ENCODE measurements at regions not wholly inside any gene's neighbourhood (a gene's known extent, or its start where the extent isn't known, plus 50 kb on each side); places are given as distances from the start of the nearest gene placed in this dataset.
"Not testable (repeated sequence)": the region's sequence is repeated elsewhere in the genome, so short reads cannot be mapped to it uniquely, and the experiment has no call there.

DNA sequence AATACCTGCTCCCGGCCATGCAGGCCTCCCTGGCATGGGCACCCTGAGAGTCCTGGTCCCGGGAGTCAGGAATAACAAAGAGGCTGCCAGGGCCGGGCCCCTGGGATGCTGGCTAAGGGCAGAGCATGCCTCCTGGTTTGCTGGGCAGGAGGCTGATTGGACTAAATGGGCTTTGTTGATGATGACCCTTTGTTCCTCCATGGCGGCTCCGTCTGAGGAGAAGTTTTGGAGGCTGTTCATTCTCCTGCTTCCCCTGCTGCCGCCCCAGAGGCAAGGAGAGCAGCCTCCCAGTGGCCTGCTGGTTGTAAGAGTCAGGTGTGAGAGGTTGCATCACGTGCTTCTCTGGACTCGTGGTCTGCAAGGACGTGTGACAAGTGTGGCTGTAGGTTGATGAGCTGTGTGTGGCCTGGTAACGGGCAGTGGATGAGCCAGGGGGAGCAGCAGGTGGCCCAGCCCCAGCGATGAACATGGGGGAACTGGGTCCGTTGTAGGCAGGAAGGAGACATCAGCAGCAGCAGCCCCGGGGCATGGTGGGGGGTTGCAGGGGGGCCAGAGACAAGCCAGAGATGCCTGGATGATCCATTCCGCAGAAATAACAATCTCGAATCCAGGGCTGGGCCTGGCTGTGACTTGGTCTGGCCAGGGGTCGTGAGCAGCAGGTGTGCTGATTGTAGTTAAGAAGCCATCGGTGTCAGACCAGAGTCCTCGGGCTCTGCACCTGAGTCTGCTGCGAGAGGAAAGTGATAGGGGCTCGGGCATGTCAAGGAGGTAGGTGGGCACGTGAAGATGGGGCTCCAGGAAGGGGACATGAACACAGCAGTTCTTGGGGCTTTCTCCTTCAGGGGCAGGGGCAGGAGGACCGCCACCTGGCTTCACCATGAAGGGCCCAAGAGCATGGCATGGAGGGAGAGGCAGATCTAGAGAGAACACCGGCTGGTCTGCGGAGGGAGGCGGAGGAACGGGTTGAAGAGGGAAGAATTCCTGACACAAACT lies 101.4 kb downstream of the TNFRSF13B start:
- DNase-seq (ENCODE audit: low read depth in 4 of 4, low spot score in 3 of 4): no peak

DNA sequence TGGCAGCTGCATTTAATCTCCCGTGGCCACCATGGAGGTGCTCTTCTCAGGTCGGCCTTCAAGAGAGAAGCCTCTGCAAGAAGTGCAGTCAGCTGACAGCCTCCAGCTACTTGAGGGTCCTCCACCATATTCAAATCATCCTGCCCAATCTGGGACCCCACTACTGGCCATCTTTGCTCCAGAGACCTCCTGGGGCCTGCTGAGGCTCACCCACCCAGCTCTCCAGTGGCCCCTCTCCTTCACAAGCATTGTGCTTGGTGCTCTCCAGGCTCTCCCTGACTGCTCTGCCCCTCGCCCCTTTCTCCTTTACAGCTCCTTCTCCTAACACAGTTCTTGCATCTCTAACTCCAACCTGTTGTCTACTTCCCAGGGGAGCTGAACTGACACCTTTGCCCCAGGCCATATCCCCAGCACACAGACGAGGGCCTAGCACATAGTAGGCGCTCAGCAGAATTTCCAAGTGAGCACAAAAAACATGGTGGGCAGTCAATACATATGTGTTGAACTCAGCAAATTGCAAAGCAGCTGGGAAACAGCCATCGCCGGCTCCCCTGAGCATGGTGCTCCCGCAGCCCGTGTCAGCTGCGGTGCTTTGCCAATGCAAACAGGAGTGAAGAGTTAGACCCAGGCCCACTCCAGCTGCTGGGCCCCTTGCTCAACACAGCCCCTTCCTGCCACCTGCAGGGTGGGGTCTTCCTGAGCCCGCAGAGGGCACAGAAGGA lies 102.2 kb downstream of the TNFRSF13B start:
- DNase-seq (ENCODE audit: low read depth in 4 of 4, low spot score in 3 of 4): not testable (repeated sequence)

DNA sequence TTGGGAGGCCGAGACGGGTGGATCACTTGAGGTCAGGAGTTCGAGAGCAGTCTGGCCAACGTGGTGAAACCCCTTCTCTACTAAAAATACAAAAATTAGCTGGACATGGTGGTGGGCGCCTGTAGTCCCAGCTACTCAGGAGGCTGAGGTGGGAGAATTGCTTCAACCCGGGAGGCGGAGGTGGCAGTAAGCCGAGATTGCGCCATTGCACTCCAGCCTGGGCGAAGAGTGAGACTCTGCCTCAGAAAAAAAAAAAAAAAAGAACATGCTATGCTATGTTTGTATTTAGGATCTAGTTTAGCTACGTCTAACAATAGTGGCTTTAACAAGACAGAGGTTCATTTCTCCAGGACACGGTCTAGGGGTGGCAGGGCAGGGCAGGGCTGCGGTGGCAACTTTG lies 103.3 kb downstream of the TNFRSF13B start:
- not testable (repeated sequence) for DNase-seq (ENCODE audit: low read depth in 4 of 4, low spot score in 3 of 4)

DNA sequence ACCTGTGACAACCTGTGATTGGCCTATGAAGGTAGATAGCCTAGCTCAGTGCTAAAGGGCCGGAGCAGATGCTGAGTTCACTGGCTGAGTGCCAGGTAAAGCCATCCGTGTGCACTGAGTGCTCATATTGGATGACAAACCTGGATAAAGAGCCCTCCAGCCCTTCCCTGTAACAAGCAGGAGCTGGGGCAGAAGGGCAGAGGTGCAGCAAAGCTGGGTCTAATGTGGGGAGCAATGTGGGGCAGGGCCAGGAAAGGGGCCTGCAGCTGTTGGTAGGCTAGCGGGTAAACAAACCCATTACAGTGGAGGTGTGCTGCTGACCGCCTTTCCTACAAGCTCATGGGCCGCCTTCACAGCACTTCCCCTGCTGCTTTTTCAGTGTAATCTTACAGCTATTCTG lies 104.4 kb downstream of the TNFRSF13B start:
- DNase-seq (ENCODE audit: low read depth in 4 of 4, low spot score in 3 of 4): not testable (repeated sequence)

DNA sequence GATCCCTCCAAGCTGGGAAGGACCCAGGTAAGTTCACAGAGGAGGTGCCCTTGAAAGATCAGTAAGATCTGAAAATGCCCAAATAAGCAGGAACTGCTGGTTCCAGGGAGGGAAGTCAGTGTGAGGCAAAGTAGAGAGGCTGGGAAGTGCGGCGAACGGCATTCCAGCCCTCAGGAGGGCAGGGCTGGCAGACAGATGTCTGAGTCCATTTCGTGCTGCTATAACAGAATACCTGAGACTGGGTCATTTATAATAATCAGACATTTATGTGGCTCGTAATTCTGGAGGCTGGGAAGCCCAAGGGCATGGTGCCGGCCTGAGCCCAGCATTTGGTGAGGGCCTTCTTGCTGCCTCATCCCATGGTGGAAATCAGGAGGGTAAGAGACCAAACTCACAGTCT lies 105.1 kb downstream of the TNFRSF13B start:
- not testable (repeated sequence) for DNase-seq (ENCODE audit: low read depth in 4 of 4, low spot score in 3 of 4)

DNA sequence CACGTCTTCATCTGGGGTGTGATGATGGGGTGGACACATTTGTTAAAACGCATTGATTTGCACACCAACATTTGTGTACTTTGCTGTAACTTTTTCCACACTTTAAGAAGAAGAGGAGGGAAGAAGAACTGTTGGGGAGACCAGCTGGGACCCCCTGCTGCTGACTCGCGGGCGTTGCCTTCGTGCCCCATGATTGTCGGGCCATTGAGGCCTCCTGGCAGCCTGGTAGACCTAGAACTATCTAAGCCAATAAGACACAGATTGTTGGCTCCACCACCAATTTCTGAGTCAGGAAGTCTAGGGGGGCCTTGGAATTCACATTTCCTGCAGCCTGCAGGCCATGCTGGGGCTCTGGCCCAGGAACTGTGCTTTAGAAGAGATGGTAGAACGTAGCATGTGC lies 105.5 kb downstream of the TNFRSF13B start:
- no peak for DNase-seq (ENCODE audit: low read depth in 4 of 4, low spot score in 3 of 4)

DNA sequence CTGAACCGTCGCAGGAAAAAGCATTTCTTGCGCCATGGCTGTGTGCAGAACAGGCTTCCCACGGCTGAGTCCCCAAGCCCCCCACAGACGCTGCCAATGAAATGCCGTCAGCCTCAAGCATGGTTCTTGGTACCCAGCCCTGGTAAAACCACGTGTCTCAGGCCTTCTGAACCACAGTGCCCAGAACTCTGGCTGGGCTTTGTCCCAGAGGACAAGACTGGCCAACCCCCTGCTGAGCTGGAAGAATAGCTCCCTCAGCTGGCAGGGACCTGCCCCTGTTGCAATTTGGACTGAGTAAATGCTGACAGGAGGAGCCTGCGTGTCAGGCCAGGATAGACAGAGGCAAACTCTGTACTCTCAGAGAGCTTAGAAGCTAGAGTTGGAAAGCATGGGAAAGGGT lies 106.2 kb downstream of the TNFRSF13B start:
- DNase-seq (ENCODE audit: low read depth in 4 of 4, low spot score in 3 of 4): not testable (repeated sequence)

DNA sequence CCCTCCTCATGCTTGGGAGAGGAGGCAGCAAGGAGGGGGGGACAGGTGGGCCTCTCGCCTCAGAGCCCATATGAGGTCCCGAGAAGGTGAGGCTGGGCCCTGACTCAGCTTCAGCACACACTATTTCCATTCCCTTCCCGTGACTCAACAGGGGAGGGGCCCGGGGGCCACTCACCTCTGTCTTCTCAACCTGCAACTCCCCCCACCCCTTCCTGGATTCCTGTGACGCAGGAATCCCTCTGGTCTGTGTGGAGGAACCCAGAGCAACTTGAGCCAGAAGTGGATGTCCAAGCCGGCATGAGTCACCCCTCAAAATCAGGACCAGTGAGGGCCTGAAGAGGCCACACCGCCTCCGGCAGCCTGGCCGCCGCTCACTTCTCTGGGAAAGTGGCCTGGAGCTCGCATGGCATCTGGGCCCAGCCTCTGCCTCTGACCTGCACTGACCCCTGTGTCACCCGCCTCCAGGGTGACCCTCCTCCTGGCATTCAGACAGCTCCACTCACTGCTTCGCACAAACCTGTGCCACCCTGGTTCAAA lies 106.8 kb downstream of the TNFRSF13B start:
- not testable (repeated sequence) for DNase-seq (ENCODE audit: low read depth in 4 of 4, low spot score in 3 of 4)

DNA sequence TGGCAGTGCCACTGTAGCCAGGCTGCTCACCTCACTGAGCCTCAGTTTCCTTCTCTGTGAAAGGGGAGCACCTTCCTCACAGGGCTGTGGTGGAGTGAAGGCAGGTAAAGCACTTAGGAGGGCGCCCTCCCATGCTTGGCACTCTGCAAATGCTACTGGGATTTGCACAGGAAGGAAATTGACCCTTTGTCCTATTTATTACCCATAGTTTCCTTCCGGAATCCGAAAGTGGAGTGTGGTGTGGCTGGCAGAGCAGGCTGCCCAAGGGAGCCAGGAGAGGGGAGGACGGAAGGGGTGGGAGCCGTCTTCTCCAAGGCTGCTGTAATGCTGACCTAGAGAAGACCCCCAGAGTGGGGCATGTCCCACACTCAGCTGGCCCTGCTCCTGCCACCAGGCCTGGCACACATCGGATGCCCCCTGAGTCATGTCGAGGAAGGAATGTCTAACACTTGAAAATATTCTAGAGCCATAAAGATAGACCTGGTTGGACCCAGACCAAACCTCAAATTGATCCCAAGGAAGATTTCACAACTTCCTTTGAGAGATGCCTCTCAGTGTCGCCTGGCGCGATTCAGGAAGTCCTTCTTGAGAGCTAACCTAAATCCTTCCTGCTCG lies 107.3 kb downstream of the TNFRSF13B start:
- DNase-seq (ENCODE audit: low read depth in 4 of 4, low spot score in 3 of 4): not testable (repeated sequence)

DNA sequence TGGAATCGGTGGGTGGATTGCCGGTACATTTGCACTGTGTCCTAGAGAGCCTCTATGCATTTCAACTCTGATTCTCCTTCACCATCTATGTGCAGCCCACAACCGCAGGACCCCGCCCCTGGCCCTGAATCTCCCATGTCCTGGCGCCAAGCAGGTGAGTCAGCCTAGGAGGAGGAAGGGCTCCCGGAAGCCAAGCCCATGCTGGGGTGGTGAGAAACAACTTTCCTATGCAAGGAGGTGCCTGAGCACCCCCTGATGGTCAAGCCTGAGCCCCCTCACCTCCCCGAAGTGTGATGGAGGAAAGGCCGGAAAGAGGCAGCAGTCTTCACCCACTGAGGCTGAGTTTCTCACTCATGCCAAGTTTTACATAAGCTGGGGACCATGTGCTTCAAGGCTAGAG lies 110.8 kb downstream of the TNFRSF13B start:
- DNase-seq (ENCODE audit: low read depth in 4 of 4, low spot score in 3 of 4): not testable (repeated sequence)

DNA sequence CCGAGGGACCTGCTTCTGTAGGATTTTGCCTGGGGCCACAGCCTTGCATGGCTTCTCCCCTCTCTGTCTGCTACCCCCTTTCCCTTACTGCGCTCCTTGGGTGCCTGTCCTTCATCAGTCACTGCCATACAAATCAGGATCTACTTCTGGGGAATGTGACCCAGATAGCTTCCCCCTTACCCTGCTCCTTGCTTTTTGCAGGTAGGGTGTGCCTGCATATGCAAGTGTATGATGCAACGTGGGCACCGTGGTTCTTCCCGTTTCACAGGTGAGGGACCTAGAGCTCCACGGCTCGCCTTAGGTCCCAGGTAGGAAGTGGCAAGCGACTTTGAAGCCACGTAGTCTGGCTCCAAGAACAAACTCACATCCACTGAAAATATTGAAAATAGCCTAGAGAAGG lies 111.5 kb downstream of the TNFRSF13B start:
- DNase-seq (ENCODE audit: low read depth in 4 of 4, low spot score in 3 of 4): not testable (repeated sequence)

DNA sequence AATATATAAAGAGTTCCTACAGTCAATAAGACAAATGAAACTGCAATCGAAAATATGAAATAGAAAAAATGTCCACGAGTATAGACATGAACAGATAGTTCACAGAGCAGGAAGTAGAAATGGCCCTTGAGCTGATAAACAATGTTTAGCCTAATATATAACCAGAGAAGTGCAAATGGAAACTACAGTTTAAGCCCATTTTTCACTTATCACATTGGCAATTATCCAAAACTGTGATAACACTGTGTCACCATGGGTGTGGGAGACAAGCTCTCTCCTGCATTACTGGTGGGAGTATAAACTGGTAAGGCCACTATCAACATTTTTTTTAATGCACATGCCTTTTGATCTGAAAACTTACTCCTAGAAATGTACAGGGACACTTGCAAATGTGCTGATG lies 112.4 kb downstream of the TNFRSF13B start:
- not testable (repeated sequence) for DNase-seq (ENCODE audit: low read depth in 4 of 4, low spot score in 3 of 4)

DNA sequence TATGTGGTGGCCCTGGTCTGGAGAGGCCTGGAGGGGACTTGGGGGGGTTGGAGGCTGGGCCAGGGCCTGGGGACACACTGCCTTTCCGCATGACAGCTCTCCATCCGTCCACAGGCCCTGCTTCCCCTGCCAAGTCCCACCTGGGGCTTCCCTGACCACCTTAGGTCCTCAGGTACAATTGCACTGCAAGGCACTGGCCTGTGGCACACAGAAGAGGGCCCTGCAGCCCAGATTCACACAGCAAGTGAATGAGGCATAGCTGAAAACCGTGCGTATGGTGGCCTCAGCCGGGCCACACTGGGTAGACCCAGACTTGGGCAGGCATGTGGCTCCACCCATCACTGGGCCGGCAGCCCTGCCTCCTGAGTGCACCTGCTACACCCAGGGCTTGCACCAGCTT lies 114.2 kb downstream of the TNFRSF13B start:
- not testable (repeated sequence) for DNase-seq (ENCODE audit: low read depth in 4 of 4, low spot score in 3 of 4)

DNA sequence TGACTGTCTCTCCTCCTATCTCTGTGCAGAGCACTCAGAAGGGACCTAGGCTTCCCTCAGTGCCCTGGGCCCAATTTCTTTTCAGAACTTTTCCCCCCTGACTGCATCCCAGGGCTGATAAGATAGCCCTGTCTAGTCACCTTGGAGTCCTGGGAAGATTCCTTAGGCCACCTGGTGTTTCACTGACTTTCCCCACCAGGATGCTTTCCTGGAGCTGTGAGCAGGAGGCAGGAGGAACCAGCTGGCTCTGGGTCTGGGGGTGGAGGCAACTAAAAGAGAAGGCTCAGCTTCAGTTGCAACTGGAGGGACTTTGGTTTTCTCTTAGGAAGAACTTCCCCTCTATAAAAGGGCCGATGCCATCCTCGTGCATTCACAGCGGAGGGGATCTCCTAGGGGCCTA lies 115.1 kb downstream of the TNFRSF13B start:
- not testable (repeated sequence) for DNase-seq (ENCODE audit: low read depth in 4 of 4, low spot score in 3 of 4)

DNA sequence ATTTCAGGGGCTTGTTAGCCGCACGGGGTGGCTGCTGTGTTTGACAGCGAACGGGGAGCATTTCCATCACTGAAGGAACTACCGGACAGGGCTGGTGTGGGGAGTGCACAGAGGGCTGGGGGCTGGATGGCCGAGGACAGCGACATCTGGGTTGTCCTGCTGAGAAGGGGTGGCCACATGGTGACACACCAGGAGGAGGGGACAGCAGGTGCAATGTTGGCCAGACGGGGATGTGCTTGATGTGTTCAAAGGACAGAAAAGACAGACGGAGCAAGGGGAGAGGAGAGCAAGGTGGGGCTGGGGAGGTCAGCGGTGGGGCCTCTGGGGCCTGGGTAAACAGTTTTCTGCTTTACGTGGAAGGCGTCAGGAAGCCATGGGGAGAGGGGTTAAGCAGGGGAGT lies 115.7 kb downstream of the TNFRSF13B start:
- not testable (repeated sequence) for DNase-seq (ENCODE audit: low read depth in 4 of 4, low spot score in 3 of 4)

DNA sequence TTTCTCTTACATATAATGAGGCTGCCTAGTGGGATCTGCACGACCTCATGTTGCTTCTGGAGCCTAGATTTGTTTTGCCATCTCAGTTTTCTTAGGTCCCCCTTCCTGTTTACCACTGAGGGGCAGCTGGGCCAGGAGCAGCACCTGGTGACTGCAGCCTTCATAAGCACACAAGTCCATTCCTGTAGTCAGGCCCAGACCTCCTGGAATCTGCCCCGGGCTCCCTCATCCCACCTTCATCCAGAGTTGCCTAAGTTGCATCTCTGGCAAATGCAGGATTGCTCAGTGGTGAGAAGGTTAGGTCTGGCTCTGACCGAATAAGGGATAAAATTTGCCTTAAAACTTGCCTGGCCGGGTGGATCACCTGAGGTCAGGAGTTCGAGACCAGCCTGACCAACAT lies 117.3 kb downstream of the TNFRSF13B start:
- DNase-seq (ENCODE audit: low read depth in 4 of 4, low spot score in 3 of 4): not testable (repeated sequence)

DNA sequence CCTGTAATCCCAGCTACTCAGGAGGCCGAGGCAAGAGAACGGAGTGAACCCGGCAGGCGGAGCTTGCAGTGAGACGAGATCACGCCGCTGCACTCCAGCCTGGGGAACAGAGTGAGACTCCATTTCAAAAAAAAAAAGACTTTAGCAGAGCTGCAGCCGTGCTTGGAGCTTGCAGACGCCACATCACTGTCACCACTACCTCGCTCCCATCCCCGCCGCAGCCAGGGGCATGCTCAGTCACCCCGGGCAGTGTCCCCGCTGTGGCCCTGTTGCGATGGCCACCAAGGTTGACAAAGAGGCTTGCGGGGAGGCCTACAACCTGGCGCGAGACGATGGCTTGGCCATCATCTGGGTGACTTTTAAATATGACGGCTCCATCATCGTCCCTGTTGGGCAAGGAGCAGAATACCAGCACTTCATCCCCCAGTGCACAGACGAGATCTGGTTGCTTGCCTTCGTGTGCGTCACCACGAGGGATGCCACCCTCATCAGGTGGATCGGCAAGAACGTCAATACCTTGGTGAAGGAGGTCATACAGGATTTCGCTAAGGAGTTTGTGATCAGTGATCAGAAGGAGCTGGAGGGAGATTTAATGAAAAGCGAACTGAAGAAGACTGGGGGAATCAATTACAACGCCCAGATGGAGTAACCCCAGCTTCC lies 118.1 kb downstream of the TNFRSF13B start:
- DNase-seq (ENCODE audit: low read depth in 4 of 4, low spot score in 3 of 4): no peak

DNA sequence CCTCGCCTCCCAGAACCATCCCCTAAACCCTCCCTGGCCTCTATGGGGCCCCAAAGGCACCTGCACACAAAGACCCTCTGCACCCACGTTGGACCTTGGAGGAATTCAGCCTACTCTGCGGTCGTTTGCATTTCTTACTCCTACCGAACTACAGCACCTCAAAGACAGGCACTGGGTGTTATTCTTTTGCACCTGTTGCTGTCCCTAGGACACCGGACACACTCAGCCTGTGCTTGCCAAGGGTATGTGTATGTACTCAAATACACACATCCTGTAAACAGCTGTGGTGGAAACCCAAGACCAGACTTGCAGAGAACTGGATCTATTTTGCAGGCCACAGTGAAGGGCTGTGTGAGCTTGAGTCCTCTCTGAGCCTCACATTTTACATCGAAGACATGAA lies 122.1 kb downstream of the TNFRSF13B start:
- not testable (repeated sequence) for DNase-seq (ENCODE audit: low read depth in 4 of 4, low spot score in 3 of 4)

DNA sequence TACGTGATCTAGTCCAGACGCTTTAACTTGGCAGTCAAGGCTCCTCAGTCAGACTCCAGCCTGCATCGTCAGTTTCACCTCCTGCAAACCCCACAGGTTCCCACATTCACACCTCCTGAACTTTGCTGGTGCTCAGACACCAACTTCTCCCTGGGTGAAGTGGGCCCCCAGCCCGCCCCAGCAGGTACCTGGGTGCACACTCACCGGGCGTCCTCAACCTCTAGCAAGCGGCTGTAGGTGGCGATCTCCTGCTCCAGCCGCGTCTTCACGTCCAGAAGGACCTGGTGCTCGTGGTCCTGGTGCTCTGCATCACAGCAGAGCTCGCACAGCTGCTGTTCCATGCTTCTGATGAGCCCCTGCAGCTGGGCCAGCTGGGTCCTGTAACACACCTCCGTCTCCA lies 122.9 kb downstream of the TNFRSF13B start:
- DNase-seq (ENCODE audit: low read depth in 4 of 4, low spot score in 3 of 4): not testable (repeated sequence)

DNA sequence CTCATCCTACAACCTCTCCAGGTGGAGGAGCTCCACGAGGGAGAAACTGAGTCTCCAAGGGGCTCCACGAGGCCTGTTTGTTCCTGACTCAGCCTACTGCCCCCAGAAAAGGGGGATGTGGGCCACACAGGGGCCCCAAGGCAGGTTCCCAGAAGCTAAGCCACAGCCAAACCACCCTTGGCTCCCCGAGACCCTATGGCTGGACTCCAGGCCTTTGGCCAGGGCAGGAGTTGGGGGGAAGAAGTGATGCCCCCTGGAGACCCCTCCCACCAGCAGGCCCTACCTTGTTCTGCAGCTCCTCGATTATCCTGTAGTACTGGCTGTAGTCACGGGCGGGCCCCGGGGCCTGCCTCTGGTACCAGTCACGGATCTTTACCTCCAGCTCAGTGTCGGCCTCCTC lies 126.8 kb downstream of the TNFRSF13B start:
- DNase-seq (ENCODE audit: low read depth in 4 of 4, low spot score in 3 of 4): not testable (repeated sequence)

All from right renal pelvis (tissue), 4 donors.